ENCODE measurements at regions not wholly inside any gene's neighbourhood (a gene's known extent, or its start where the extent isn't known, plus 50 kb on each side); places are given as distances from the start of the nearest gene placed in this dataset.
"Not testable (repeated sequence)": the region's sequence is repeated elsewhere in the genome, so short reads cannot be mapped to it uniquely, and the experiment has no call there.

GRCh38 chr16:86224126-86224525 is 286.2 kb upstream of the FOXF1 start:
- DNase-seq (ENCODE audit: low read depth in 1 of 2, low spot score in 1 of 2): no peak

- DNase-seq (ENCODE audit: low read depth in 1 of 2, low spot score in 1 of 2): no peak
These were observed 285.7 kb upstream of the FOXF1 start for GRCh38 chr16:86224629-86225028.

- no peak for DNase-seq (ENCODE audit: low read depth in 1 of 2, low spot score in 1 of 2)
These were observed 284.4 kb upstream of the FOXF1 start for GRCh38 chr16:86225905-86226371.

DNA sequence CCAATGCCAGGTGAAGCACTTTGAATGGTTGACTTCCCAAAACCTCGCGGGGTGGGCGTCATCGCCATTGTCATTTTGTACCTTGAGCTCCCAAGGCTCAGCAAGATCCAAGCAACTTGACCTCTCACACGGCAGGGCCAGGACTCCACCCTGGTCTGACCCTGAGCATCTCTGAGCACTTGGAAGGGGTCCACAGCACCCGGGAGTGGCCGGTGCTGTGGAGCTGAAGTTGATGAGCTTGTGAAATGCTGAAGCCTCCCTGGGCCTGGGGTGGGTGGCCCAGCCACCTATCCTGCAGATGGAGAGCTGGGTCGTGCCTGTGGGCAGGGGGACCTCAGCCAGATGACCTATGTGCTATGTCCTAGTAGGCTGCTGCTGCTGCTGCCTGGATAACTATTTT is 283.3 kb upstream of the FOXF1 start:
- no peak for DNase-seq (ENCODE audit: low read depth in 1 of 2, low spot score in 1 of 2)

DNA sequence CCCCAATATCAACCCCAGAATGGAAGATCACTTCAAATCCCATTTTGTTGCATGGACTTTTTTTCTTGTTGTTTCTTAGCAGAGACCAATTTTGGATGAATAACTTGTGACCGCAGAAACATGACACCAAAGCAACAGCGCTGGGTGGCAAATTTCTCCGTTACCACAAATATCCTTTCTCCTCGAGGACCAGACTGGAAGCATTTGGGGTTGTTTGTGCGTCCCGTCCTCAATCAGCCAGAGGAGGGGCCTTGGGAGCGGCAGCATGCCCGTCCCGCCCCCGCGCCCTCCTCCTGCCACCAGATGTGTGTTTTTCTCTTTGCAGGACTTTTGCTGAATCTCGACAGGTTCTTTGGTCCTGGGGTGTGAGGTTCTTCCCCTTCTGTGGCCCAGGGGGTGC is 282.5 kb upstream of the FOXF1 start:
- no peak for DNase-seq (ENCODE audit: low read depth in 1 of 2, low spot score in 1 of 2)

- no peak for DNase-seq (ENCODE audit: low read depth in 1 of 2, low spot score in 1 of 2)
These were observed 281.6 kb upstream of the FOXF1 start for GRCh38 chr16:86228713-86229112.

DNA sequence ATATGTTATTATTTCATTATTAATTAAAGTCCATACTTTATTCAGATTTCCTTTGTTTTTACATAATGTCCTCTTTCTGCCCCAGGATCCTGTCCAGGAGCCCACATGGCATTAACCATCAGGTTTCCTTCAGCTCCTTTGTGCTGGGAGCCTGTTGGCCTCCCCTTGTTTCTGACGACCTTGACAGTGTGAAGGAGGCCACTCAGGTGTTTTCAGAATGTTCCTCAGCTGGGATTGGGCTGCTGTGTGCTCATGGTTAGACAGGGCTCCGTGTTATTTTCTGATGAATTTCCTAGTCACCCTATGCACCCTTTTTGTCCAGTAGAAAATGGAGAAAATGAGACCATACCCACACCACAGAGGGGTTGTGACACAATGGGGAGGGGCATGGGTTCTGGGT is 281.0 kb upstream of the FOXF1 start:
- no peak for DNase-seq (ENCODE audit: low read depth in 1 of 2, low spot score in 1 of 2)

GRCh38 chr16:86229866-86230656 is 280.3 kb upstream of the FOXF1 start:
- no peak for DNase-seq (ENCODE audit: low read depth in 1 of 2, low spot score in 1 of 2)

DNA sequence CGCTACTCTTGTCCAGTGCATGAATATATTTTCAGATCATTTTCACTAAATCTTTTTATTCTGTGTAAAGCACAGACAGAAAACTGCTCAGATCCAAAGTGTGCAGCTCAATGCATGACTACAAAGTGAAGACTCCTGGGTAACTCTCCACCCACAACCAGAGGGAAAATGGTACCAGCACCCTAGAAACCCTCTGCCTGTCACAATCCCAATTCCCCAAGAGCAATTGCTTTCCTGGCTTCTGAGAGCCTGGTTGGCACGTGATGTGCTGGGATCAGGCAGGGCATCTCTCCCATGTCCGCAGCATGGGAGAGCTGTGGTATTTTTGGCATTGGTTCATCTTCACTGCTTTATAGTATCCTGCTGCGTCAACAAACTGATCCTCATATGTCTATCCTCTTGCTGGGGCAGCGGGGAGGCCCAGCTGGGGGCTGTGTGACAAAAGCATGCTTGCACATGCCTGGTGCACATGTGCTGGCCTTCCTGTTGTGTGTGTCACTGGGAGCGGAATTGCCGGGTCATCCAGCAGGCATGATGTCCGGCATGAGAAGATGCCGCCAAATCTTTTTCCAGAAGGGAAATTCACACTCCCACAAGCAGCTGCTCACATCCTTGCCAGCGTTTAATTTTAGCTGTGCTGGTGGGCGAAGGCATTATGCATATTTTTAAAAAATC is 278.9 kb upstream of the FOXF1 start:
- DNase-seq (ENCODE audit: low read depth in 1 of 2, low spot score in 1 of 2): no peak

- DNase-seq (ENCODE audit: low read depth in 1 of 2, low spot score in 1 of 2): no peak
These were observed 278.4 kb upstream of the FOXF1 start for GRCh38 chr16:86231996-86232350.

GRCh38 chr16:86232496-86232895 is 277.8 kb upstream of the FOXF1 start:
- DNase-seq (ENCODE audit: low read depth in 1 of 2, low spot score in 1 of 2): no peak

- not testable (repeated sequence) for DNase-seq (ENCODE audit: low read depth in 1 of 2, low spot score in 1 of 2)
These were observed 276.8 kb upstream of the FOXF1 start for GRCh38 chr16:86233506-86233905.

- DNase-seq (ENCODE audit: low read depth in 1 of 2, low spot score in 1 of 2): no peak
These were observed 270.9 kb upstream of the FOXF1 start for GRCh38 chr16:86239381-86239780.

- no peak for DNase-seq (ENCODE audit: low read depth in 1 of 2, low spot score in 1 of 2)
These were observed 269.5 kb upstream of the FOXF1 start for GRCh38 chr16:86240716-86241363.

DNA sequence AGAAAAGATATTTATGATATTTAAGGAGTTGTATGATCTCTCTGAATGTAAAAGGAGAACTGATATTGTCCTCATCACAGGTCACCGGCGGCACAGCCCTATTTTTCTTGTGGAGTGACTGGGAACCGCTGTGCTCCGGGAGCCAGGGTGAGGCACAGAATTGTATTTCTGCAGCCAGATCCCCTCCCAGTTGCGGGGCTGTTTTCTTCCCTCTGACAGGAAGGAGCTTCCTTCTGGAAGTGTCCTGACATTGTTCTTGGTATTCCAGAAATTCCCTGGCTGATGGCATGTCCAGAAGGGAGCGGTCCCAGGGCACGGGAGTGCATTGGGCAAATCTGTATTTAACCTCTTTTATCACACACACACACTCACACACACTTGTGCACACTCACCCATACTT is 268.6 kb upstream of the FOXF1 start:
- DNase-seq (ENCODE audit: low read depth in 1 of 2, low spot score in 1 of 2): no peak

GRCh38 chr16:86242244-86243122 is 267.8 kb upstream of the FOXF1 start:
- no peak for DNase-seq (ENCODE audit: low read depth in 1 of 2, low spot score in 1 of 2)

GRCh38 chr16:86243123-86243473 is 267.2 kb upstream of the FOXF1 start:
- no peak for DNase-seq (ENCODE audit: low read depth in 1 of 2, low spot score in 1 of 2)

GRCh38 chr16:86243571-86244154 is 266.7 kb upstream of the FOXF1 start:
- no peak for DNase-seq (ENCODE audit: low read depth in 1 of 2, low spot score in 1 of 2)

- DNase-seq (ENCODE audit: low read depth in 1 of 2, low spot score in 1 of 2): no peak
These were observed 266.2 kb upstream of the FOXF1 start for GRCh38 chr16:86244158-86244557.

GRCh38 chr16:86244936-86245335 is 265.4 kb upstream of the FOXF1 start:
- DNase-seq (ENCODE audit: low read depth in 1 of 2, low spot score in 1 of 2): no peak

DNA sequence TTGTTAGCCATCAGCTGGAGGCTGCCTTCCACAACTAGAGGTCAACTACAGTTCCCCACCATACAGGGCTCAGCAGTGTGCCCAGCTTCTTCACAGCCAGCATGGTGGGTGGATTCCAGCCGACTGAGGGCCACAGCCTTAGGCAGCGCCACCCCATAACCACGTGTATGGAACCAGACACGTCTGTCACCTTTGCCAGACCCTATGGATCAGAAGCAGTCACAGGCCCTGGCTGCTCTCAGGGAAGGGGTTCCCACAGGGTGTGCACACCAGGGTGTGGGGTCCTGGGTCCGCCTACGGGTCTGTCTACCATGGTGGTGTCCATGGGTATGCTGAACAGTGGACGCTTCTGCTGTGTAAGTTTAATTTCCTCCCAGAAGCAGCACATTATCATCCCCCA is 265.0 kb upstream of the FOXF1 start:
- no peak for DNase-seq (ENCODE audit: low read depth in 1 of 2, low spot score in 1 of 2)
